Right lobe of liver (tissue), 6 donors: ENCODE measurements at regions not wholly inside any gene's neighbourhood (a gene's known extent, or its start where the extent isn't known, plus 50 kb on each side); places are given as distances from the start of the nearest gene placed in this dataset.
A peak's percentile ranks its signal among the peaks of the same experiment; 100 is the strongest.

Source experiments
- ATAC-seq, 4 donors: fragments of 200-7000 bp; cut with Tn5 transposase; one replicate each; pipeline ENCODE4 v1.9.1; 2020; ENCODE audit warnings: mild to moderate bottlenecking in 4 of 4, moderate library complexity in 4 of 4
- DNase-seq, 3 donors: peaks; one replicate each; pipeline ENCODE4 v3.0.0-alpha.2; 2020
- H3K27ac ChIP-seq, 3 donors: fragments of 200-600 bp; one replicate each; pipeline ENCODE4 v1.8.0; 2022
- H3K27me3 ChIP-seq, 2 donors: fragments of 200-600 bp; one replicate each; pipeline ENCODE4 v1.8.0; 2022
- H3K36me3 ChIP-seq, 4 donors: fragments of 200-600 bp; sonication (generic) in 1 of 4; one replicate each; pipeline versions ENCODE4 v1.5.1 to v1.8.0; 2017 to 2022; ENCODE audit warnings: control low read depth in 1 of 4
- H3K4me1 ChIP-seq, 4 donors: fragments of 200-600 bp; sonication (generic) in 1 of 4; one replicate each; pipeline versions ENCODE4 v1.5.1 to v1.8.0; 2017 to 2022; ENCODE audit warnings: control low read depth in 1 of 4
- H3K4me3 ChIP-seq, 3 donors: fragments of 200-600 bp; one replicate each; pipeline ENCODE4 v1.8.0; 2022
- H3K9me3 ChIP-seq, 4 donors: fragments of 200-600 bp; sonication (generic) in 1 of 4; one replicate each; pipeline versions ENCODE4 v1.5.1 to v1.8.0; 2017 to 2022; ENCODE audit warnings: control low read depth in 1 of 4
- CTCF ChIP-seq, 4 donors: fragments of 200-600 bp in 3 of 4; fragments of 450-650 bp in 1 of 4; IDR thresholded peaks; one replicate each; pipeline versions ENCODE4 v1.5.1 to v1.8.0; 2016 to 2022; ENCODE audit warnings: antibody characterized with exemption in 4 of 4, mild to moderate bottlenecking in 2 of 4
- POLR2A ChIP-seq: fragments of 450-650 bp; IDR thresholded peaks from one replicate; pipeline ENCODE4 v1.6.1; 2017; ENCODE audit warnings: antibody characterized with exemption, mild to moderate bottlenecking
- WGBS: methylation state at CpG from one replicate; pipeline ENCODE4 v1.1.6; 2018; ENCODE audit warnings: low coverage, low lambda C conversion rate; ENCODE audit not compliant: insufficient coverage; ENCODE audit errors: missing lambda C conversion rate; 5-methylcytosine and 5-hydroxymethylcytosine counted together
- intact Hi-C, 2 donors: fragments of 100-400 bp; cut with DNase I; formaldehyde crosslinking; loops; one replicate each; pipeline versions ENCODE4 v1.11.2 to v1.14.1; 2022
- donor health status: DM: no; HTN: yes; CAD: no.
- donor health status: DM: no; HTN: no; CAD: no.
- donor health status: DM: no; HTN: no; CAD: no.
- donor health status: DM: no; HTN: yes; CAD: no.
- donor health status: DM: no; HTN: yes; CAD: no.

GRCh38 chr11:34810107-34810562 is 106.0 kb downstream of the APIP start:
- DNase-seq (no peak), ATAC-seq (no peak)
- WGBS: 90% methylated on average over 2 of the region's 2 CpGs
- no peak overlapping the region for H3K4me3 ChIP-seq
- H3K27ac ChIP-seq: no peak overlapping the region
- H3K4me1 ChIP-seq: peaks cover 0 to 8% (median 0%) of the 10 kb centered on the region in 4 donors
- intact Hi-C loops: no loop called here
- no peaks in the 10 kb centered on the region for H3K36me3 ChIP-seq
- no peaks in the 10 kb centered on the region for H3K9me3 ChIP-seq
- no peak for TF ChIP-seq CTCF (IDR thresholded peaks at IDR 0.05)
- TF ChIP-seq POLR2A: no peak
- H3K27me3 ChIP-seq: no peaks in the 10 kb centered on the region

GRCh38 chr11:34809191-34810106 is 106.7 kb downstream of the APIP start:
- intact Hi-C loops: no loop called here
- Histone ChIP-seq H3K9me3 (no peaks in the 10 kb centered on the region), H3K4me3 (no peak overlapping the region), H3K36me3 (no peaks in the 10 kb centered on the region), H3K27me3 (no peaks in the 10 kb centered on the region), H3K27ac (no peak overlapping the region), H3K4me1 (peaks cover 0 to 8% (median 0%) of the 10 kb centered on the region in 4 donors)
- 70% methylated on average over 2 of the region's 2 CpGs for WGBS
- ATAC-seq: peak in 1 of 4 donors; percentile 19
- no peak for TF ChIP-seq POLR2A
- TF ChIP-seq CTCF (IDR thresholded peaks at IDR 0.05): no peak
- no peak for DNase-seq

- ATAC-seq (no peak), DNase-seq (no peak)
- 58% methylated on average over 5 of the region's 5 CpGs for WGBS
- Histone ChIP-seq H3K27me3 (no peaks in the 10 kb centered on the region), H3K4me1 (peaks cover 0 to 7% (median 0%) of the 10 kb centered on the region in 4 donors), H3K36me3 (no peaks in the 10 kb centered on the region), H3K4me3 (no peak overlapping the region), H3K27ac (no peak overlapping the region), H3K9me3 (no peaks in the 10 kb centered on the region)
- intact Hi-C loops: no loop called here
- no peak for TF ChIP-seq POLR2A
- no peak for TF ChIP-seq CTCF (IDR thresholded peaks at IDR 0.05)
These were observed 109.3 kb downstream of the APIP start for GRCh38 chr11:34806875-34807274.

GRCh38 chr11:34805937-34806336 is 110.2 kb downstream of the APIP start:
- no peak overlapping the region for H3K27ac ChIP-seq
- H3K4me1 ChIP-seq: peaks cover 0 to 16% (median 0%) of the 10 kb centered on the region in 4 donors
- no peaks in the 10 kb centered on the region for H3K36me3 ChIP-seq
- 63% methylated on average over 4 of the region's 4 CpGs for WGBS
- TF ChIP-seq POLR2A: no peak
- no peaks in the 10 kb centered on the region for H3K27me3 ChIP-seq
- intact Hi-C loops: no loop called here
- no peaks in the 10 kb centered on the region for H3K9me3 ChIP-seq
- H3K4me3 ChIP-seq: no peak overlapping the region
- ATAC-seq (no peak), DNase-seq (no peak)

- Histone ChIP-seq H3K9me3 (no peaks in the 10 kb centered on the region), H3K4me3 (no peak overlapping the region), H3K4me1 (peaks cover 0 to 44% (median 0%) of the 10 kb centered on the region in 4 donors), H3K27ac (peak overlapping the region in 1 of 3 donors; percentile 57), H3K27me3 (no peaks in the 10 kb centered on the region), H3K36me3 (no peaks in the 10 kb centered on the region)
- peak in 1 of 3 donors; percentile 50 for DNase-seq
- ATAC-seq: peak; percentile 86 to 98 (median 90)
- 53% methylated on average over 1 of the region's 1 CpG for WGBS
- no peak for TF ChIP-seq CTCF (IDR thresholded peaks at IDR 0.05)
- TF ChIP-seq POLR2A: no peak
- intact Hi-C loops: no loop called here
These were observed 116.3 kb downstream of the APIP start for GRCh38 chr11:34799848-34800247.
